DMS153 (cell line): ENCODE measurements at regions not wholly inside any gene's neighbourhood (a gene's known extent, or its start where the extent isn't known, plus 50 kb on each side); places are given as distances from the start of the nearest gene placed in this dataset.

ENCODE experiments used
- DNase-seq: peaks from one replicate; lab custom pipeline; 2025; lab: John Stamatoyannopoulos, UW

DNA sequence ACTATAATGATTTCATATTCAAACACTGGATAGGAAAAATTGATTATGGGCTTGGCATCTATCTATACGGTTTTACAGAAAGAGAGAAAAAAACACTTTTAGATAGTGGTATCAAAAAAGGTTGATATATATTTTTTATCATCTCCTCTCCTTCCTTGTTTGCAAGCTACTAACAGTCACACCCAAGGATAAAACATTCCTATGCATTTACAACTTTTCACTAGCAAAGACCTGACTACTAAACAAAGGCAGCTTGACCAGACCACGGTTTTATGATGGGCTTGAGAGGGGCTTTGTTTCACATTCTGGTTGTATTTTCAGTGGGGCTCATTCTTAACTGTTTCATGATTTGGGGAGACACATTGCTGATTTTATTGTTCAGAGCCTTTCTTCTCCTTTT lies 477.6 kb upstream of the CITED2 start:
- DNase-seq: no peak

DNA sequence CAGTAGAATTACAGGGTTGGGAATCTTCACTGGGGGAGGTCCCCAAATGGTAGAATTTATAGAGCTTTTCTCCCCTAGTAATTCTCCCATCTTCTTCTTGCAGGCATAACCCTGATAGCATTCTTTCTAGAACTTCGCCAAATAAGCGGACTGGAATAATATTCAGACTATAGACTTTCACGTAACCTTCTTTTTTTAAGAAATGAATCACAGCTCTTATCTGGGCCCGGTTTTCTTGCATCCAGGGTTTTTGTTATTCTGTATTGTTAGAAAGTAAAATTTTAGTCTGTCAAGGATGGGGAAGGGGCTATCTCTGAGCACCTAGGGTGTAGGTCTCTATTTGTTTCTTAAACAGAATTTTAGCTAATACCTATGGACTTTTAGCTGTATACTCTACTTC lies 476.8 kb upstream of the CITED2 start:
- DNase-seq: no peak

DNA sequence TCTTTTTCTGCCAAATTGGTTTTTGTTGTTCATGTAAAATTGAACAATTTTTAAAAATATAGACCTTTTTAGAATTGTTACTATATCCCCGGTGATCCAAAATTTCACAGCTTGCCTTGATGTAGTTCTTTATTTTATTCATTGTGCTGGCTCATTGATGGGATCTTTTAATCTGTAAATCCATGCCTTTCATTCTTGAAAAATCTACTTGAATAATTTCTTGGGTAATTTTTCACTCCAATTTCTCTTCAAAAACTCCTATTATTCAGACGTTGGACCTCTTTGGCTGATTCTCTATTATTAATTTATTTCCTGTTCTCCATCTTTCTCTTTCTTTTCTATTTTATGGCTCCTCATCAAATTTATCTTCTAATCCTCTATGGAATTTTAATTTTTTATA lies 476.1 kb upstream of the CITED2 start:
- no peak for DNase-seq

DNA sequence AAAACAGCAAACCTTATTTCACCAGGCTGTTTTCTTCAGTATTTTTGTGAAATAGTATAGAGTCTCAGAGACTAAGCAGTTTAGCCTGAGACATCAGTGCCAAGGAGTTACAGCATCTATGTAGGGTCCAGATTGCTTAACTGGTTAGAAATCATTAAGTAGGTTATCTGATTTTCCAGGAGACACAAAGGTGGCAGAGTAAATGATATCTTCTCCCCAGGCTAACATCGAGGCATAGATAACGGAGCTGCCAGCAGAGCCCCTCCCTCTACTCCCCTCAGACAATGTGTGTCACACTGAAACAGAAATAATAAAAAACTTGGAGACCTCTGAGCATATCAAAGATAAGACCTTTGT lies 473.0 kb upstream of the CITED2 start:
- DNase-seq: no peak

DNA sequence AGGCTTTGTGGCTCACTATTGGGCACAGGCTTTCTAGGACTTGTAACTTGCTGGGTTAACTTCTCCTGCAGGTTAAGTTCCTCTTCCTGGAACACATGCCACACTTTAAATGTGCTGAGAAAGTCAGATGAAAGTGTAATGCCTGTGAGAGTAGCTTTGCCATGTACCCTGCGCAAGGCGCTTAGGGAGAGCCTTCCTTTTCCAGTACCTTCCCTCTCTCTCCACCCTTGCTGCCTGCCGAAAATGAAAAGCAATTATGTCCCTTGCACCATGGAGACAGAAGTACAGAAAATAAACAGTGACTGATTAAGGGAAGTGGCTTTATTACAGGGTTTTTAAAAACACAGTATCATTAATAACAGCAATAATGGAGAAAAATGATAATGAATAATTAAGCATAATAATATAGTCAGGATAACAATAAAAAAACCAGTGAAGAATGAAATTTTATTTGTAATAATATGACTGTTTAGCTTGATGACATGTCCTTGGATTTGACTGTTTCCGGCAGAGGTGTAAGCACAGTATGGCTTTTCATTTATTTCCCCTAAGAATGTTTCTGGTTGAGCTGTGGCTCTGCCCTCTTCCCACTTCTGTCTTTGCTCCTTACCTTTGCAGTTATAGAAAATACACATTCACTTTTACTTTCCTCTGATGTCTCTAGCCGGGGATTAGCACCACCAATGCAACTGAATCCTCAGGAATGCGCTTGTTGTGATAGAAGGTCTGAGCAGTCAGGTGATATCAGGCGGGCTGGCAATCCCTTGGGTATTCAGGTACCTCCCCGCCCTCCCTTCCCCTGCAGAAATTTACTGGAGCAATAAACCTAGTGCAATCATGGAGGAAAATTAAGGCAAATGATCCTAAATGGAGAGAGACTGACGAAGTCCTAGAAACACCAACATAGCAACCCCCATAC lies 472.3 kb upstream of the CITED2 start:
- DNase-seq: peak; percentile 52

DNA sequence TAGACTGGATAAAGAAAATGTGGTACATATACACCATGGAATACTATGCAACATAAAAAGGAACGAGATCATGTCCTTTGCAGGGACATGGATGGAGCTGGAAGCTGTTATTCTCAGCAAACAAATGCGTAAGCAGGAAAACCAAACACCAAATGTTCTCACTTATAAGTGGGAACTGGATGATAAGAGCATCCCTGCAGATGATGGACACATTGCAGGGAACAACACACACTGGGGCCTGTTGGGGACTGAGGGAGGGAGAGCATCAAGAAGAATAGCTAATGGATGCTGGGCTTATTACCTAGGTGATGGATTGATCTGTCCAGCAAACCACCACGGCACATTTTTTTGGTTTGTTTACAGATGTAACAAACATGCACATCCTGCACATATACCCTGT lies 470.5 kb upstream of the CITED2 start:
- no peak for DNase-seq

DNA sequence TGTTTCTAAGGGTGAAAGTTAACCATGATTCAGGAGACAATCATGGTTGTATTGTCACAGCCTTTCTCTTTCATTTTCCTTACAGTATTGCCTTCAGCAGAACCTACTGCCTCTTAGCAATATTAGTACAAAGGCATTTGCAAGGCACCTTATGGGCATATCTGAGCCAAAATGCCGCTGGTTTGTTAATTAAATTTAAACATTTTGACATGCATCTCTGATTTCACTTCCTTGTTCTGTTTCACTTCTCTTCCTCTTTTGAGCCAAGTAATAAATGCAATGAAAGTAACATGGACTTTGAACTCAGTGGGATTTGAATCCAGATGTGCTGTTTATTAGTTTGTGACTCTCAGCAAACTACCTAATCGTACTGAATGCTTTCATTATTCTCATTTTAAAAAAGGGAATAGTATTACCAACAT lies 467.4 kb upstream of the CITED2 start:
- no peak for DNase-seq

DNA sequence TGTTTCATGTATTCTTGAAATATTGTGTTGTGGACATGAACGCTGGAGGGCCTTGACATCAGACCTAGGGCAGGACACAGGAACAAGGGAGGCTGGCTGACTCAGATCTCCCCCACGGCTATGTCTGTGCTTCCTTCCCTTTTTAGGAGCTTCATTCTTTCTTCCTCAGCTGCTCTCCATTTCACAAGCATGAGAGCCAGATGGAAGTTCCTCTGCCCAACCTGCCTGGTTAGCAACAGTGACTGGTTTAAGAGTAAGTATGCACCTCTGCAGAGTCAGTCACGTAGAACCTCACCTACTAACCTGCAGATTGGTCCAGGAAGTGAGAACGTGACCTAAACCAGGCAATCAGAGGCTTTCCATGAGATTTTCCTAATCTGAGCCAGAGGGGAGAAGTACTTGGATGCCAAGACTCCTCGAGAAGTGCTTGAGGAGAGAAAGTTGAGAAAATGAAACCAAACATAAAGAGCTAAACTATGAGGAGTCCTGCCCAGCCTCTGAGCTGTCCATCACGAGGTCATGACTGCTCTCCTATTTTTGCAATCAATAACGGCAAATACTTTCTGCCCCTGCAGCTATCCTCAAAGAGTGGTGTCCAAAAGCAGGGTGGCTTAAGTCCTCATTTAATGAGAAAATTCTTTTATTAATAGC lies 465.2 kb upstream of the CITED2 start:
- no peak for DNase-seq

DNA sequence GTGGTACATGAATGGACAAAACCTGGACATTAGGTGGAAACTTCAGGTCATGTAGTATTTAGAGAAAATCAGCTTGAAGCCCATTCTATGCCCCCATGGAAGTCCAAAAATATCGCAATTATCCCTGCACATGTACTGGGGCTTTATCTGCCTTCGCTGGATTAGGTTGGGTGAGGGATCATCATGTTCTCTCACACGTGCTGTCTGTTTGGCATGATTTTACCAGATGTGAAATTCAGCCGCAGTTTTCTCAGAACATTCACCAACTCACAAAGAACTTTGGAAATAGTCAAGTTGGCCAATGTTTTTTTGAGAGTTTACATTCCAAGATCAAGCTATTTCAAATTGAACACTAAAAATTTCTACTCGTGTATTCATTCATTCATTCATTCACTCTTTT lies 459.8 kb upstream of the CITED2 start:
- DNase-seq: no peak

DNA sequence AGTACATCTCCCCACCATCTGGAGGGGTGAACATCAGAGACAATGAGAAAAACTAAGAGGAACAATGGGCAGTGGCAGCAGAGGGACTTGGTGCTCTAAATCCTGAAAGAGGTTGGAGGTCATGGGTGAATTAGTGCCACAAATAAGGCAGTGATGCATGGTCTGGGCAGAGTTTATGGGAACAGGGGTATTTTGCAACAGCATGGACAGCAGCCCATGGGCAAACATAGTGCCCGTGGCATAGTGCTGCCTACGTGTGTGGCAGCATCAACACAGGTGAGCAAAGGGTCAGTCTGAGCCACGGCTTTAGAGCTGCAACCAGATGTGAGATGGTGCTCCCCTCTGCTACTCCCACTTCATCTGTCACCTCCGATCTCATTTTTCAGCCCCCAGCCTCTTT lies 459.1 kb upstream of the CITED2 start:
- DNase-seq: no peak

DNA sequence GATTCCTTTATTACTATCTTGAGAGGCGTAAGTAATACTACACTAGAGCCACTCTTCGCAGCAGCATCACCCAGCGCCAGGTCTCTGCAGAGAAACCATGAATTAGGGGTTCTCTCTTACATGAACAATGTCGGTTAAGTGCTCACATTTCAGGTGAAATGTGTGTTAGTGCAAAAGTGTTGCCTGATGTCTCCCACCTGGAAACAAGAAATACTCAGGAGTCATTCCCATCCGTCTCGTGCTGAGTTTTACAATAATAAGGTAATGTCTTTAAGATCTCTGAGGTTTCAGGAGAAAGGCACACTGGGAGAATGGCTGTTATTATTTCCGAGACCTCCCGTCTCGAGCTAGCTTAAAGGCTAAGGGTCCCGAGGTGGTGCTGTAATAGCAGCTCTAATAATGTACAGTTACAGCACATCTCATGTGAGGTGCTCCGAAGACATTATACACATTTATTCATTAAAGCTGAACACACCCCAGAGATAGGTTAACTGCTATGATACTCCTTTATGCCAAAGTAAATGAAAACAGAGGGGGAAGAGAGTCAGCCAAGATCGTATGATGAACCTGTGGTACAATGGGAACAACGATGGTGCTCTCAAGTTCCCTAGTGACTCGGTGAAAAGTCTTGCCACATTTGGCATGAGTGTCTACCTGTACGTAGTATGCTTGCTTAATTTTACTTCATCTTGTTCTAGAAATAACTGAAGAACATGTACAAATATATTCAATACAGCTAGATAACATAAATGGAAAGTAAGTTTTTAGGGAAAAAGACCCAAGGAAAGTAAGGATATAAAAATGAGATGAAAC lies 458.3 kb upstream of the CITED2 start:
- no peak for DNase-seq

DNA sequence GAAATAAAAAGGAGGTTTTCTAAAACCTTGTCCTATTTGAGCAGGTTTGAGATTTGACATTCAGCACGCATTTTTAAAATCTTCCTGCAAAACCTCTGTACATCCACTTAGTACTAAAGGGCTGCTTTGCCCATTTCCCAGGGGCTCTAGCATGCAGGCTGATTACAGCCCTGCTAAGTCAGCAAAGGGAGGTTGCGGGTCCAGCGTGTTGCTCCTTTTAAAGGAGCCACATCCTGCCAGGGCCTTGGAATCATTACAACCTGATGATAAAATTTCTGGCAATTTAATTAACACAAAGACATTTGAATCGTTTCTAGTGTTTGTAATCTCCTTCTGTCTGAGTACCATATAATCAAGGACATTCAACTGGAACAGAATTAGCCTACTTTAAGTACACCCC lies 455.1 kb upstream of the CITED2 start:
- no peak for DNase-seq

DNA sequence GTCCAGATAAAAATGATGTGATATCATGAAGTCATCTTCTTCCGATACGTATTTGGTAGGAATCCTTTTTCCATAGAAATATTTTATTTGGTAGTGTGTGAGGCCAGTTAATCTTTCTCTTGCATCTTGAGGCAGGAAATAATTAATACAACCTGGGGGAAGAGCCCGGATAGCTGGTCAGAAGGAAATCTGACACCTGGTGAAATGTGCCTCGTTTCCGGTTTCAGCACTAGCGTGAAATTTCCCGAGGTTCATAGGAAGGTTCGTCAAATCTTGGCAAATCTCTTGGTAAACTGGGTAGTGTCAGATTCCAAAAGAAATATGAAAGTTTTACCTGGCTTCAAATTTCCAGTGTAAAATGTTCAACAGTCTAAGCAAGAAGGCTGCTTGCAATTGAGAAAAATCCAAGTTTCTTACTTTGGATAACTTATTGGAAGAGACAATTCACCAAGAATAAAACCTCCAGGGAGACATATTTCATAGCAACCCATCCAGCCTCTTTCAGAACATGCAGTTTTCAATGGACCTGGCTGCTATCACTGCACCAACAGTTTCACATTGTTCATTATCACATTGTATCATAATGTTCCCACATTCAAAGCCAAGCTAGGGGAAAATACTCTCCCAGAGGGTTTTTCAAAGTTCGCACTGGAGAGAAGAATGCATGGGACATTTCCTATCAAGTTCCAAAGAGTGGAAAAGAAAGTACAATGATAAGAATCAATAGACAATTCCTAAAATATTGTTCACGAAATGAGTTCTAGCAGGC lies 454.5 kb upstream of the CITED2 start:
- no peak for DNase-seq

DNA sequence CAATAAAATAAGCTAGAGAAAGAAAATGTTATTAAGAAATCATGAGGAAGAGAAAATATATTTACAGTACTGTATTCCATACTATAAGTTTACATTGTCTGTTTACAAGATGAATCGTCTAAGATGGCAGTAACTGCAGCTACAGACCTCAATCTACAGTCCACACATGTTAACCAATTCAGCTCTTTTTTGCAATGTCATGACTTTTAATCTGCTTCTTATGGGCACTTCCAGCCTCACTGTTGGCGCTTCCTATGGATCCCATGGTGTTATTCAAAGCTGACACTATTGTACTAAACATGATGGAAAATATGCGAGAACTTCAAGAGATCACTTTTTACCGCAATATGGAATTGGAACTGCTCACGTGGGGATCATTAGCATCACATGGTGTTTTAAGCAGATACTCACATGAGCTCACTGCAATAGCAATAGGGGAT lies 451.5 kb upstream of the CITED2 start:
- DNase-seq: no peak

DNA sequence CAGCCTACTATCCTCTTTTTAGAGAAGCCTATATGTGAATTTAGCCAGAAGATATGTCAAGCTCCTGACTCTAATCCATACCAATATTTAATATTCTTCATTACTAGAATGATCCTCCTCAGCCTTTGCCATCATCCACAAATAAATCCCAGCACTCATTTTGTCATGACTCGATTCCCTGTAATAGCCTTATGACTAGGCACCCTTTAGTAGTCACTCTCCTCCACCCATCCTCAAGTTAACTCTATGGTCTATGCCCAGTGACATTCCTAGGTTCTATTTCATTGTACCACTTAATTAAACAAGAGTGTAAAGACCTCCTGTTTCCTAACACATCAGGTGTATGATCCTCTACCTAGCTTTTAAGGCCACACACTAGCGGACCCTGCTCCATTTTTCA lies 450.4 kb upstream of the CITED2 start:
- no peak for DNase-seq

DNA sequence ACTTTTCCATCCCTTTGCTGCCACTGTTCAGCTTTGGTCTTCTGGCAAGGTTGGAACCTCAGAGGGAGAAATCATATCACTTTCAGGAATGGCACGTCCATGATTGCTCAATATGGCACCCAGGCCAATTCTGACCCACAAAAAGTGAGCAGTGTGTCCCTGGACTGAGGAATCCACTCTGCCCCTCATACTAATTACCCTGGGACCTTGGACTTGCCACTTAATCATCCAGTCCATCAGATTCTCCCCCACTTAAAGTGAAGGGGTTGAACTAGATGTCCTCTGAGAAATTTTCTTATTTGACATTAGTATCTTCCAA lies 449.3 kb upstream of the CITED2 start:
- no peak for DNase-seq

DNA sequence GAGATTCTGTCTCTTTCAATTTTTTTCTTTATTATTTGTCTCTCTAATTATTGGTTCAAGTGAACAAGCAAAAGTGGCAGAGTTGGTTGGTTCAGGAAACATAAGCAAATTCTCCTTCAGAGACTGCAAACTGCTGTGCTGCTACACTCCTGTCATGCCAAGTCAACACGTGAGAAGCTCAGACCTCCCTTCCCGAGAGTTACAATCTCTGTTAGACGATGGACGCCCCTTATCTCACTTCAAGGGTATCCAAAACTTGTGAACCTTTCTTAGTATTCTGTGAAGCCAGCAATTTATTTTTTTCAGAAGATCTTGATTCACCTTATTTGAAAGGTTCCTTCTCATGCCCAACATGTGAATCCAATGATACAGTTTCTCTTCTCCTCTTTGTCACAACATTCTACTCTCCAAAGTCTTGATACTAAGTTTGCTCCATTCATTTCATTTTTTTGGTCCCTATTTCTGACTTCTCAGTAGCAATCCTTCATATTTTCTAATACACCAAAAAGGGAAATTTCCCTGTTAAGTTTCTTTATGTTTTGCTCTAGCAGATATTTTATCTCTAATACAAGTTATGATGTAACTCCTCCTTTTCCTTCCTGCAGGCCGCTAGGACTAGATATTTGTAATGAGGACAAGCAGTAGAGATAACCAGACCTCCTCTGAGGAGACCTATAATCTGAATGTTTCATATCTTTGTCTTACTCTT lies 448.8 kb upstream of the CITED2 start:
- DNase-seq: no peak

DNA sequence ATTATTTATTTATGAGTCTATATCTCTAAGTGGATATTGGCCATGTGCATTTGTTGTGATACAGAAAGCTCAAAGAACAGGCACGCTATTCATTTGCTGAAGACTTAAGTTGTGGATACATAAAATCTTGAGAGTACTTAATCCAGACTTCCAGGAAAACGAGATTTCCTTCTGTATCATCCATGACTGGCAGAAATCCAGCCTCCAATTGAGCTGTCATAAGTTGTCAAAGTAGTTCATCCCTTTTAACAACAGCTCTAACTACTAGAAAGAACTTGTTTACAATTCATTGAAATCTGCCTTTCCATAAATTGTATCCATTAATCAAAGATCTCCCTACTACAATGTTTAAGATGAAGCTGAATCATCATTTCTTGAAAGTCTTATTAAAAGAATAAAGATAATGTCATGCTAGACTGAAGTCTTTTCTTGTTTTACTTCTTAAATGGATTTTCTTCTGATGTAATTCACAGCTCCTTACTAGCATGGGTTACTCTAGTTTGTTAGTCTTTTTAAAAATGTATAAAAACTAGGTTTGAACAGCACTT lies 447.3 kb upstream of the CITED2 start:
- DNase-seq: no peak

DNA sequence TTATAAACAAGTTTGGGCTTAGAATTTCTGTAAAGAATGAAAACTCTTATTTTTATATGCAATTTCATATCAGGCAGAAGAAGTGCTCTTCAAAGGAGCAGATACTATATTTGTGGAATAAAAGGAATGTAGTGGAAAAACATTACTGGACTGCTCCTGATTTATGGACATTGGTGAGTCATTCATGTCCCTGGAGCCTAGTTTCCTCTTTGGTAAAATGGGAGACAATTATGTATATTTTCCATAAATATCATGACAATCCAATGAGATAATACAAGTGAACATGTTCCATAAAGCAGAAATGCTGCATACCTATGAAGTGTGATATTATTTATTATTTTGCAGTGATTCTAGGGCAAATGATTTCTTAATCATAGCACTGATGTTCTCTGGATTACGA lies 445.8 kb upstream of the CITED2 start:
- DNase-seq: no peak

DNA sequence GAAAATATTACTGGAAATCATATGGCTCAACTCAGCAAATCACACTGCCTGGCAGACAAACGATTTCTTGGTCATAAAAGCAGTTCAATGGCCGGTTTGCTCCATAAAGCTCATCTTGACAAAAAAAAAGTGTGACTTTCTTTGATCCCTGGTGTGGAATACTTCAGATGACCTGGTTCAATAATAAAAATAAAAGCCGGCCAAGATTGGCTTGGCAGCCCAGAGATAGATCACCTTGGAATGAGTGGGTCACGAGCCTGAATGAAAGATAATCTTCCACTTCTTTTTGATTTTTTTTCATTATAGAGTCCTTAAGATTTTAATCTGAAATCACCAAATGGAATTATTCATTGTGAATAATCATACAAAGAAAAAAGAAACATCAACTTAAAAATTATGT lies 445.3 kb upstream of the CITED2 start:
- DNase-seq: no peak

DNA sequence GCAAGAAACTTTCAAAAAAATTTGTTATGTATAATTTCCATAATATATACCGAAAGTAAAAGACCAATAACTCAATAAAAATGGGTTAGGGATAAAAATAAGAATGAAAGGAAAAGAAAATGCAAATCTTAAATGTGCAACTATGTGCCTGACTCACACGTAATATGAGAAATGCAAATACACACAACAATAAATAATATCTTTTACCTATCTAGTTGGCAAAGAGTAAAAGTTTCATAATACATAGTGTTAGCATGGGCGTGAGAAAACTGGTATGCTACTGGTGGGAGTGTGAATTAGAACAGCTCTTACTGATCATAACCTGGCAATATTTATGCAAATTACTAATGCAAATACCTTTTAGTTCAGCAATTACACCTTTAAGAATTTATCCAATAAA lies 438.5 kb upstream of the CITED2 start:
- no peak for DNase-seq
